ENCODE measurements at regions not wholly inside any gene's neighbourhood (a gene's known extent, or its start where the extent isn't known, plus 50 kb on each side); places are given as distances from the start of the nearest gene placed in this dataset.

- no peaks in the 10 kb centered on the region for H4K20me1 ChIP-seq (ENCODE audit: control insufficient read depth, extremely low read depth, insufficient read depth, low read length)
- no peak overlapping the region for H3K9ac ChIP-seq (ENCODE audit: insufficient read depth, low read length)
- no peaks in the 10 kb centered on the region for H3K9me3 ChIP-seq (ENCODE audit: control insufficient read depth, insufficient read depth, low read depth, low read length)
- H2AFZ ChIP-seq (ENCODE audit: low read length) = no peak overlapping the region
- H3K4me3 ChIP-seq (replicated peaks in 1 of 4; ENCODE audit: control extremely low read depth in 1 of 4, insufficient read depth in 1 of 4, low read depth in 3 of 4, low read length in 4 of 4) = no peak overlapping the region
- no peak for TF ChIP-seq CTCF (conservative IDR thresholded peaks at IDR 0.05 in 1 of 2, IDR thresholded peaks at IDR 0.05 in 1 of 2; ENCODE audit: low read depth in 1 of 2, low read length in 2 of 2)
- TF ChIP-seq EZH2 (IDR thresholded peaks at IDR 0.05; ENCODE audit: low read length, missing control alignments) = no peak
- no peaks in the 10 kb centered on the region for H3K36me3 ChIP-seq (ENCODE audit: control insufficient read depth, insufficient read depth, low read length)
- no peaks in the 10 kb centered on the region for H3K4me1 ChIP-seq (ENCODE audit: control insufficient read depth, extremely low read depth, insufficient read depth, low read length)
- no peaks in the 10 kb centered on the region for H3K79me2 ChIP-seq (ENCODE audit: control insufficient read depth, insufficient read depth, low read length)
- H3K27ac ChIP-seq (ENCODE audit: insufficient read depth, low read length) = no peak overlapping the region
- no peak overlapping the region for H3K4me2 ChIP-seq (ENCODE audit: extremely low read depth, insufficient read depth, low read length)
- DNase-seq (ENCODE audit: low read depth in 2 of 2) = no peak
- peaks cover 2% of the 10 kb centered on the region for H3K27me3 ChIP-seq (ENCODE audit: control insufficient read depth, insufficient read depth, low read length)
These were observed 340.0 kb upstream of the NRP1 start for GRCh38 chr10:33674491-33674890.

GRCh38 chr10:33673839-33674415 is 339.5 kb upstream of the NRP1 start:
- Histone ChIP-seq H3K4me3 (replicated peaks in 1 of 4; ENCODE audit: control extremely low read depth in 1 of 4, insufficient read depth in 1 of 4, low read depth in 3 of 4, low read length in 4 of 4) (no peak overlapping the region), H2AFZ (ENCODE audit: low read length) (no peak overlapping the region), H3K27ac (ENCODE audit: insufficient read depth, low read length) (no peak overlapping the region), H3K36me3 (ENCODE audit: control insufficient read depth, insufficient read depth, low read length) (no peaks in the 10 kb centered on the region), H3K79me2 (ENCODE audit: control insufficient read depth, insufficient read depth, low read length) (no peaks in the 10 kb centered on the region), H3K4me1 (ENCODE audit: control insufficient read depth, extremely low read depth, insufficient read depth, low read length) (no peaks in the 10 kb centered on the region), H3K27me3 (ENCODE audit: control insufficient read depth, insufficient read depth, low read length) (no peaks in the 10 kb centered on the region), H3K9ac (ENCODE audit: insufficient read depth, low read length) (no peak overlapping the region), H3K9me3 (ENCODE audit: control insufficient read depth, insufficient read depth, low read depth, low read length) (no peaks in the 10 kb centered on the region), H4K20me1 (ENCODE audit: control insufficient read depth, extremely low read depth, insufficient read depth, low read length) (no peaks in the 10 kb centered on the region), H3K4me2 (ENCODE audit: extremely low read depth, insufficient read depth, low read length) (no peak overlapping the region)
- DNase-seq (ENCODE audit: low read depth in 2 of 2) = no peak
- TF ChIP-seq EZH2 (IDR thresholded peaks at IDR 0.05; ENCODE audit: low read length, missing control alignments) (no peak), CTCF (conservative IDR thresholded peaks at IDR 0.05 in 1 of 2, IDR thresholded peaks at IDR 0.05 in 1 of 2; ENCODE audit: low read depth in 1 of 2, low read length in 2 of 2) (no peak)

- Histone ChIP-seq H3K9me3 (ENCODE audit: control insufficient read depth, insufficient read depth, low read depth, low read length) (no peaks in the 10 kb centered on the region), H3K36me3 (ENCODE audit: control insufficient read depth, insufficient read depth, low read length) (no peaks in the 10 kb centered on the region), H3K27me3 (ENCODE audit: control insufficient read depth, insufficient read depth, low read length) (no peaks in the 10 kb centered on the region), H3K4me1 (ENCODE audit: control insufficient read depth, extremely low read depth, insufficient read depth, low read length) (no peaks in the 10 kb centered on the region), H4K20me1 (ENCODE audit: control insufficient read depth, extremely low read depth, insufficient read depth, low read length) (no peaks in the 10 kb centered on the region), H3K4me3 (replicated peaks in 1 of 4; ENCODE audit: control extremely low read depth in 1 of 4, insufficient read depth in 1 of 4, low read depth in 3 of 4, low read length in 4 of 4) (no peak overlapping the region), H2AFZ (ENCODE audit: low read length) (no peak overlapping the region), H3K79me2 (ENCODE audit: control insufficient read depth, insufficient read depth, low read length) (no peaks in the 10 kb centered on the region), H3K9ac (ENCODE audit: insufficient read depth, low read length) (no peak overlapping the region), H3K4me2 (ENCODE audit: extremely low read depth, insufficient read depth, low read length) (no peak overlapping the region), H3K27ac (ENCODE audit: insufficient read depth, low read length) (no peak overlapping the region)
- TF ChIP-seq CTCF (conservative IDR thresholded peaks at IDR 0.05 in 1 of 2, IDR thresholded peaks at IDR 0.05 in 1 of 2; ENCODE audit: low read depth in 1 of 2, low read length in 2 of 2) (no peak), EZH2 (IDR thresholded peaks at IDR 0.05; ENCODE audit: low read length, missing control alignments) (no peak)
- no peak for DNase-seq (ENCODE audit: low read depth in 2 of 2)
These were observed 335.4 kb upstream of the NRP1 start for GRCh38 chr10:33669904-33670303.
